ENCODE measurements at regions not wholly inside any gene's neighbourhood (a gene's known extent, or its start where the extent isn't known, plus 50 kb on each side); places are given as distances from the start of the nearest gene placed in this dataset.

DNA sequence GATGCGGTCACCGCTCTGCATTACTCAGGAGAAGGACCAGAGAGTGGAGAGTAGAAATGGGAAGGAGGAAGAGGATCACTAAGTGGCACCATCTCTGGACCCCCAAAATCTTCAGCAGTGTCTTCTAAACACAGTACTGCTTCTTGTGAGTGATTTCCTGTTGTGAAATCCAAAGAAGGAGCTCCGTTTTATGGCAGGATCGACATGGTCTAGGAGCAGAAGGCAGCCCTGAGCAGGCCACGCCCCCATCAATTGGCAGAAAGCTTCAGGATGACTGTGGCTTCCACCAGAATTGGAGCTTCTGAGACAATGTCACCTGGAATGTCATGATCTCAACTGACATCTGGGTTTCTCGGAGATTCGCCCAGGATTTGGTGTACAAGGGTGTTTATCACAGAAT is 171.5 kb downstream of the ADSS2 start:
- DNase-seq (ENCODE audit: low read depth, low spot score) (no peak), FAIRE-seq (no peak), ATAC-seq (no peak)
- ChIA-PET CTCF (interaction anchor here (0.6 to 1.3 kb wide), 3 partner anchors 10 to 553 kb away, joined by 3 to 8 read pairs (median 6); no protein-coding TSS in a partner anchor), RAD21 (ENCODE audit: unreplicated experiment) (no interaction called here), POLR2A (interaction anchor here (0.6 kb wide), 1 partner anchor 9 kb away, joined by 4 read pairs; no protein-coding TSS in a partner anchor), SMC1A (ENCODE audit: uncharacterized antibody, unreplicated experiment) (interaction anchor here (0.6 to 1.4 kb wide), 3 partner anchors 9 to 1862 kb away, joined by 3 to 4 read pairs (median 4); no protein-coding TSS in a partner anchor)
- no peaks in the 10 kb centered on the region for H3K79me2 ChIP-seq (ENCODE audit: control insufficient read depth, insufficient read depth, low read length)
- H3K4me3 ChIP-seq: no peak overlapping the region
- H3K9ac ChIP-seq (ENCODE audit: control insufficient read depth, insufficient read depth, low read length): no peak overlapping the region
- no peaks in the 10 kb centered on the region; the same call in 2 of the 3 replicates for H3K9me3 ChIP-seq (replicated peaks; ENCODE audit: control insufficient read depth, insufficient read depth, low read length)
- in situ Hi-C loops (cut with MboI) (no loop called here), intact Hi-C loops (cut with micrococcal nuclease; ENCODE audit: unreplicated experiment) (no loop called here)
- 27% methylated on average over 7 of the region's 7 CpGs for WGBS (ENCODE audit: insufficient coverage, insufficient replicate concordance, low lambda C conversion rate, missing lambda C conversion rate)
- no peaks in the 10 kb centered on the region for H4K20me1 ChIP-seq (ENCODE audit: control insufficient read depth, insufficient read depth)
- TF ChIP-seq, protein P1, sequence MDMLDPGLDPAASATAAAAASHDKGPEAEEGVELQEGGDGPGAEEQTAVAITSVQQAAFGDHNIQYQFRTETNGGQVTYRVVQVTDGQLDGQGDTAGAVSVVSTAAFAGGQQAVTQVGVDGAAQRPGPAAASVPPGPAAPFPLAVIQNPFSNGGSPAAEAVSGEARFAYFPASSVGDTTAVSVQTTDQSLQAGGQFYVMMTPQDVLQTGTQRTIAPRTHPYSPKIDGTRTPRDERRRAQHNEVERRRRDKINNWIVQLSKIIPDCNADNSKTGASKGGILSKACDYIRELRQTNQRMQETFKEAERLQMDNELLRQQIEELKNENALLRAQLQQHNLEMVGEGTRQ (IDR thresholded peaks at IDR 0.05; ENCODE audit: borderline replicate concordance, low read depth, low read length): no peak
- TF ChIP-seq BRCA1 (IDR thresholded peaks at IDR 0.05; ENCODE audit: low read depth, low read length) (no peak), GABPA (IDR thresholded peaks at IDR 0.05; ENCODE audit: low read depth) (no peak), RB1 (IDR thresholded peaks at IDR 0.05; ENCODE audit: borderline replicate concordance) (no peak), TCF7 (IDR thresholded peaks at IDR 0.05; ENCODE audit: borderline replicate concordance) (no peak), PML (IDR thresholded peaks at IDR 0.05; ENCODE audit: low read length) (no peak), MYC (IDR thresholded peaks at IDR 0.05; ENCODE audit: insufficient read depth, insufficient read length, insufficient replicate concordance, low read length, severe bottlenecking) (no peak), EP300 (IDR thresholded peaks at IDR 0.05; ENCODE audit: borderline replicate concordance in 1 of 2, control insufficient read depth in 1 of 2, low read depth in 2 of 2, low read length in 2 of 2) (no peak), BCL11A (IDR thresholded peaks at IDR 0.05; ENCODE audit: low read depth, low read length) (no peak), ATF7 (IDR thresholded peaks at IDR 0.05; ENCODE audit: low read depth) (no peak), EGR1 (IDR thresholded peaks at IDR 0.05; ENCODE audit: borderline replicate concordance in 1 of 2, low read depth in 2 of 2, low read length in 2 of 2) (no peak), RBBP5 (conservative IDR thresholded peaks at IDR 0.05) (no peak), BHLHE40 (IDR thresholded peaks at IDR 0.05; ENCODE audit: borderline replicate concordance in 1 of 2, low read depth in 2 of 2, low read length in 1 of 2) (no peak), NRF1 (conservative IDR thresholded peaks at IDR 0.05; ENCODE audit: low read depth, low read length) (no peak), YY1 (IDR thresholded peaks at IDR 0.05; ENCODE audit: low read depth, low read length) (no peak), ZNF207 (IDR thresholded peaks at IDR 0.05; ENCODE audit: borderline replicate concordance) (no peak), MTA3 (IDR thresholded peaks at IDR 0.05; ENCODE audit: borderline replicate concordance, low read length) (no peak), SMAD1 (IDR thresholded peaks at IDR 0.05; ENCODE audit: low read depth, partially characterized antibody) (no peak)
- TF ChIP-seq, protein P2, sequence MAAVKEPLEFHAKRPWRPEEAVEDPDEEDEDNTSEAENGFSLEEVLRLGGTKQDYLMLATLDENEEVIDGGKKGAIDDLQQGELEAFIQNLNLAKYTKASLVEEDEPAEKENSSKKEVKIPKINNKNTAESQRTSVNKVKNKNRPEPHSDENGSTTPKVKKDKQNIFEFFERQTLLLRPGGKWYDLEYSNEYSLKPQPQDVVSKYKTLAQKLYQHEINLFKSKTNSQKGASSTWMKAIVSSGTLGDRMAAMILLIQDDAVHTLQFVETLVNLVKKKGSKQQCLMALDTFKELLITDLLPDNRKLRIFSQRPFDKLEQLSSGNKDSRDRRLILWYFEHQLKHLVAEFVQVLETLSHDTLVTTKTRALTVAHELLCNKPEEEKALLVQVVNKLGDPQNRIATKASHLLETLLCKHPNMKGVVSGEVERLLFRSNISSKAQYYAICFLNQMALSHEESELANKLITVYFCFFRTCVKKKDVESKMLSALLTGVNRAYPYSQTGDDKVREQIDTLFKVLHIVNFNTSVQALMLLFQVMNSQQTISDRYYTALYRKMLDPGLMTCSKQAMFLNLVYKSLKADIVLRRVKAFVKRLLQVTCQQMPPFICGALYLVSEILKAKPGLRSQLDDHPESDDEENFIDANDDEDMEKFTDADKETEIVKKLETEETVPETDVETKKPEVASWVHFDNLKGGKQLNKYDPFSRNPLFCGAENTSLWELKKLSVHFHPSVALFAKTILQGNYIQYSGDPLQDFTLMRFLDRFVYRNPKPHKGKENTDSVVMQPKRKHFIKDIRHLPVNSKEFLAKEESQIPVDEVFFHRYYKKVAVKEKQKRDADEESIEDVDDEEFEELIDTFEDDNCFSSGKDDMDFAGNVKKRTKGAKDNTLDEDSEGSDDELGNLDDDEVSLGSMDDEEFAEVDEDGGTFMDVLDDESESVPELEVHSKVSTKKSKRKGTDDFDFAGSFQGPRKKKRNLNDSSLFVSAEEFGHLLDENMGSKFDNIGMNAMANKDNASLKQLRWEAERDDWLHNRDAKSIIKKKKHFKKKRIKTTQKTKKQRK (IDR thresholded peaks at IDR 0.05; ENCODE audit: low read depth, low read length): no peak
- H3K4me2 ChIP-seq (ENCODE audit: control insufficient read depth, insufficient read depth): no peak overlapping the region
- BruUV-seq (replicated peaks): no TSS peak
- no peak overlapping the region for H3K27ac ChIP-seq (ENCODE audit: control insufficient read depth, insufficient read depth)
- no peaks in the 10 kb centered on the region for H3K36me3 ChIP-seq (ENCODE audit: control insufficient read depth in 2 of 2, insufficient read depth in 2 of 2, low read length in 1 of 2)
- H3K27me3 ChIP-seq (replicated peaks in 1 of 2; ENCODE audit: control insufficient read depth in 2 of 2, insufficient read depth in 2 of 2, low read length in 1 of 2): no peaks in the 10 kb centered on the region; a peak in 1 of 4 replicates
- H2AFZ ChIP-seq (ENCODE audit: control insufficient read depth, low read depth, low read length): no peak overlapping the region
- no peaks in the 10 kb centered on the region for H3K4me1 ChIP-seq (ENCODE audit: control insufficient read depth, insufficient read depth, low read length)
